ENCODE measurements at regions not wholly inside any gene's neighbourhood (a gene's known extent, or its start where the extent isn't known, plus 50 kb on each side); places are given as distances from the start of the nearest gene placed in this dataset.

- DNase-seq, result no peak
Observed at GRCh38 chr6:11925805-11926204, 86.3 kb upstream of the HIVEP1 start.

DNA sequence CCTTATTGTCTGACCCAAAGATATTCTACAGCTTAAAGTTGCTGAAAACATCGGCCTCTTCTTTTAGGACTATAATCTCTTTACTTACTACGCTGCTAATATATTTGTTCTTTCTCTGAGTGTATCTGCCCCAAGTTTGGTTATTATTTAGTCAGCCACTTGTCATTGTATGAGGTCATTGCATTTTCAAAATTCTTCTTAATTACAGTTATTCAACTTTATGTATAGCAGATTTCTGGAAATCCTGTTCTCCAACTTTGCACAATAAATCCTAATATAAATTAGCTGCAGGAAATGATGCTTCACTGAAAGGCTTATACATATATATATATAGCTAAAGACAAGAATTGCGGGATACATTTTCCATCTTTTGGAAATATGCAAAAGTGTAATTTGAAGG lies 88.5 kb upstream of the HIVEP1 start:
- no peak for DNase-seq

GRCh38 chr6:11922901-11923300 lies 89.2 kb upstream of the HIVEP1 start:
- DNase-seq, result no peak

DNA sequence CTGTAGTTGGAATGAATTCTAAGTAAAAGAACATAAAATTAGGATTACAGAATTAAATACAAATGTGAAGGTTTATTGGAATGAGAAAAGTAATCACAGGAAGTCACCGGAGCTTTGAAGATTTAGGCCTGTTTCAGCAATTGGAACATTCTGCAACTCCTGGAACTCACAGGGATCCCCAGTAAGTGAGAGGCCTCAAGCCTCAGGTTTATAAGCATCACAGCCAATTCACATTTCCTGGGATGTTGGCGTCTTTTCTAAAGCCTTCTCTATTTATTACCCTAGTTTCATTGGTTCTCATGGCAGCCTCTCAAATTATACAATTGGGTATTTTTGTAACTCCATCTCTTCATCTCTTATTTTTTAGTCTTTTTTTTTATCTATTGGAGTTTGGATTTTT lies 90.4 kb upstream of the HIVEP1 start:
- DNase-seq, result no peak

DNA sequence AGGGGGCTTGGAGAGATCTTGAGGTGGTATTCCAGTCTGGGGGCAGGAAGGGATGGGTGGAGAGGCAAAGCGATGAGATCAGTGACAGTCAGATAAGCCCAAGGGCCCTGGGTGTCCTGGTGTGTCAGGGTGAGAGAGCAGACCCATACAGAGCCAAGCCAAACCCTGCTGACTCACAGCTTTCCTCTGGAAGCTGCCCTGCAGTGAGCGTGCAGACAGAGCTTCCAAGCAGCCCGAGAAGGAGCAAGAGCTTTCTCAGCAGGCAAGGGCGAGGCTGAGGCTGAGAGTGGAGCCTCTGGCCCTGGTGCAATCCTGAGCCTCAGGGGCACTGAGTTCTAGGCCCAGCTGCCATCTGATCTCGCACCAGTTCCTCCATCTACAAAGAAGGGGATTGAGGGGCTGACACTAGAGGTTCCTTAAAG lies 91.1 kb upstream of the HIVEP1 start:
- no peak for DNase-seq

- DNase-seq, result no peak
Observed at GRCh38 chr6:11920566-11920965, 91.5 kb upstream of the HIVEP1 start.

DNA sequence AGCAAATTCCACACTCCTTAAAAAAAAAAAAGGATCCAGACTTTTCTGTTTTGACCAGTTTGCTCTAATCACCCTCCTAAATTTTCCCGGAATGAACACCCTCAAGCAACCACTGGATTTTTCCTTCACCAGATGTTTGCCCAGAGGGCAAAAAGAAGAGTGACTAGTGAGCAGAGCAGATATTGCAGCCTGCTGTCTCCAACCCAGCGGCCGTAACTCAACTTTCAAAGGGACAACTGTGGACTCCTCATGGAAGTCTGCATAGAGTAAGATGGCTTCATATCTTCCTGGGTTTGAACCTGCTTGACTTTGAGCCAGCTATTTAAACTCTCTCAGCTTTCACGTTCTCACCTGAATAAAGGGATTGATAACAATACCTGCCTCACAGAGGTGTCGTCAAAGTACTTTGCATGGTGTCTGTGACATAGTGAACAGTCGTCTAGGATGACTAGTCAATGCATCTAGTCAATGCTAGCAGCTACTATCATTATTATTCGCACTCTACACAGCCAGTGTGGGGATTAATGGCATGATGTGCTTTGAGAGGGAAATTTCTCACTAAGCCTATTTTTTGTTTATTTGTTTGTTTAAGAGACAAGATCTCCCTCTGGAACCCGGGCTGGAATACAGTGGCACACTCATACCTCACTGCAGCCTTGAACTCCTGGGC lies 92.2 kb upstream of the HIVEP1 start:
- DNase-seq, result no peak

GRCh38 chr6:11918739-11919605 lies 93.1 kb upstream of the HIVEP1 start:
- DNase-seq, result no peak

DNA sequence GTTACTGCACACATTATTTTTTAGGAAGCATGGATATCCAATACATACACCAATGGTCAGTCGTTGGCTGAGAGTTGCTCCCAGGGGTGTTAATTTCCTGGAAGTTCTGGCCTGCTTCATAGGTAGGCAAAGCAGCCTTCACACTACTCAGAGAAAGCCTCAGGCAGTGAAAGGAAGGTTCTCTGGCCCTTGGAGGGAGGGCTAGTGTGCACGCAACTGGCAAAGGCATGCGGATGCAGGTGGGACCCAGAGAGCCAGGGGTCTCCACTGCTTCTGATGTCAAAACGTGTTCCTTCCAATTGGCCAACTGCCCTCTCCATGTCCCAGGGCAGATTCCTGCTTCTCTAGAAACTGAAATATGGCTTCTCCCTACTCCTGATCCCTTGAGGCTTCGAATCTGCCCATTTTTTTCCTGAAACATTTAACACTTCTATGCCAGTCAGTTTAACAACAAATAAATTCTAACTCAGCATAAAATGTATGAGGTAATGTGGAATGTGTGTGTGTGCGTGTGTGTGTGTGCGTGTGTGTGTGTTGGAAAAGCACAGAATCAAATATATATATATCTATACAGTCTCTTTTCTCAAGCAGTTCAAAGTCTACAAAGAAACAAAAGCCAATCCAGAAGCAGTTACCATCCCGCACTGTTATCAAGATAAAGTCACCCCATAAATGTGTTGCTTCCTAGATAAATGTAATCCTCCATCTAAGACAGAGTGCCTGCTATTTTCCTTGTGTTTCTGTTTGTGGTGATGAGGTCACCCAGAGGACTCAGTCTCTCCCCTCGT lies 94.0 kb upstream of the HIVEP1 start:
- DNase-seq, result peak; percentile 32

DNA sequence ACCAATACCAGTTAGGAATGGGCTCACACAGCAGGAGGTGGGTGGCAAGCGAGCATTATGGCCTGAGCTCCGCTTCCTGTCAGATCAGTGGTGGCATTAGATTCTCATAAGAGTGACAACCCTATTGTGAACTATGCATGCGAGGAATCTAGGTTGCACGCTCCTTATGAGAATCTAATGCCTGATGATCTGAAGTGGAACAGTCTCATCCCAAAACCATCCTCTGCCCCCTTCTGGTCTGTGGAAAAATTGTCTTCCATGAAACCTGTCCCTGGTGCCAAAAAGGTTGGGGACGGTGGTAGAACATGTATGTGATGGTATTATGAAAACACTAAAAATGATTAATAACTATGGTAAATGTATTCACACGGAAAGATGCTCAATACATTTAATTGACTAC lies 99.7 kb upstream of the HIVEP1 start:
- DNase-seq, result no peak

DNA sequence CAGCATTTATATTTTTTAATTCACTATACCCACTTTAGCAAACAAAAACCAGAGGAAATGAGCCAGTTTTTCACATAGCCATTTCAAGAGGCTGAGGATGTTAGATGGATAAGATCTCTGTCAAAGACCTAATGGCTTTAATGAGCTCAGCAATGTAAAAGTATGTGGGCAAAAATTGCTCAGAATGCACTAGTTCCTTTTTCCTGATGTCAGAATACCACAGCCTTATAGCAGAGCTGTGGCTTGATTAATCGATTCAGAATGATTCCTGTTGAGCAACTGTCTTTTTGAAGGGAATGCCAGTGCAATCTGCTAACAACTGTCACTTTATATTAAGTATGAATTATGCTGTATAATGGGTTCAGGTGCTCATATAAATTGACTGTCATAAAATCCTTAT lies 100.6 kb upstream of the HIVEP1 start:
- no peak for DNase-seq

DNA sequence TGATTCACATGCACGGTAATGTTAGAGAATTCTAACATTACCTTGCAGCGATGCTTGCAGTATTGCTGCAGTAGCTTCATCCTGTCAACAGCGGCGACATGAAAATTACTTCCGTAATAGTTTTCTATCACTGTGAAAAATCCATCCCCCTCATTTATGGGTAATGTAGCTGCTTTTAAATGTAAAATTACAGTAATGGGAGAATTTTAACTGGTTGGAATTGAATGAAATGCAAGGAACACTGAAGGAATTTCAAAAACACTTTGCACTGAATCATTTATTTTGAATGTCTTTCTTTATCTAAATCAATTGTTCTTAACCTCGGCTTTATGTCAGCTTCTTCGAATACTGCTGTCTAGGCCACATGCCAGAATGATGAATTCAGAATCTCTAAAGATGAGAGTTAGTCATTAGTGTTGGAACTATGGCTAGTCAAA lies 102.4 kb upstream of the HIVEP1 start:
- no peak for DNase-seq

GRCh38 chr6:11908436-11909105 lies 103.5 kb upstream of the HIVEP1 start:
- DNase-seq, result no peak

DNA sequence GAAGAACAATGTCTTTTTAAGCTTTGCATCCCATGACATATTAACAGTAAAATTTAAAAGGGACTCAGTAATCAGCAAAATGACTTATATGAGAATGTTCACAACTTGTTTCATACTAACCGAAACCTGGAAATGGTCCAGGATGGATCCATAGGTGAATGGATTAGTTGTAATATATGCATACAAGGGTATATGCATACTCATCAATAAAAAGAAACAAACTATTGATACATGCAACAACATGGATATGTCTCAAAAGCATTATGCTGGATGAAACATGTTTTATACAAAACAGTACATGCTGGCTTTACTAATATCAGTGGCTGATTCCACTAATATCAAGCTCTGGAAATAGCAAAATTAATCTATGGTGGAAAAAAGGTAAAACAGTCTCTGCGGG lies 108.5 kb upstream of the HIVEP1 start:
- DNase-seq, result no peak

DNA sequence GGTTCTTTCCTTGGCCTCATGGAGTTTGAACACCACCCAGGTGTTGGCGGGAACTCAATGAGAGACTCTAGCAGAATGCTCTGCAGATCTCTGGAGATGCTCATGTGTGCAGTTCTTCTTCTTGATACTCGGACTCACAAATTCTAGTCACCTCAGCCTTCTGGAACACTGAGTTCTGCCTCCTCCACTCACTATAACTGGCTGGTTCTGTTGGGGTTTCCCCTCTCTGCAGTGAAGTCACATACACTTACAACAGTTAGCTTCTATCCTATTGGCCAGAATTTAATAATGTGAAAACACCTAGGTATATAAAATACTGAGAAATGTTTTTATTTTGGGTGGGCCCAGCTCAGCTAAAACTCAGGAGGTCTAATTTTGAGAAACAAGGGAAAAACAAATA lies 109.6 kb upstream of the HIVEP1 start:
- no peak for DNase-seq

DNA sequence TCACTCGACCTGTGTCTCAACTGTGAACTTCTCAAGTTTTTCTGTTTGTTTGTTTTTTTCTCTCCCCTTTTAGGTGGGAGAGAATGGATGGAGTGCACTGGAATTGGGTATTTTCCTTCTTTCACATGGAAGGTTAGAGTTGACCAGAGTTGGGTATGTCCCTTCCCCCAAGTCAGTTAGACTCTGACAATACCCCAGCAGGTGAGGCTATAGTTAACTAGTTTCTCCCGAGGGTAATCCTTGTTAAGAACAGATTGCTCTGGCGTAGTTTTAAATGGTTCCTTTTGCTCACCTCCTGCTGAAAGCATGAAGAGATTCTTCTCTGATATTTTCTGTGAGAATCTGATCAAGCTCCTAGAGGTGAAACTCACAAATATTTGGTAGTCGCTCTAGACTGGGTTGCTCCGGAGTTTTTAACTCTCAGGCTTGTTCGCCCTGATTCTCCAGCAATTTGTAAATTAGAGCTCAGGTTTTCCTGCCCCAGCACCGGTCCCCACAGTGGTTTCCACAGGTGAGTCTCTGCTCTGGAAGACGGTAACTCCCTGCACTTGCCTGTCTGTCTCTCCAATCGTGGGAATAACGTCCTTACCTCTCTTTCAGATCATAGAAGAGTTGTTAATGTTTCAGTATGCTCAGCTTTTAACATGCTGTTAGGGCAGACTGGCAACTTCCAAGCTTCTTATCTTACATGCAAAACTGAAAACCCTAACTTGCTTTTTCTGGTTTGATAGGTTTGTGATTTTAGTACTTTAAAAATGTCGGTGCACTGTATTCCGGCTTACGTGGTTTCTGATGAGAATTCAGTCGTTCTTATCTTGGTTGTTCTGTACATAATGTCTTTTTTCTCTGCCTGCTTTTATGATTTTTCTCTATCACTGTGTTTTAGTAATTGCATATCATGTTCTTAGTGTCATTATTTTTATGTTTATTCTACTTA lies 111.2 kb upstream of the HIVEP1 start:
- DNase-seq, result no peak

DNA sequence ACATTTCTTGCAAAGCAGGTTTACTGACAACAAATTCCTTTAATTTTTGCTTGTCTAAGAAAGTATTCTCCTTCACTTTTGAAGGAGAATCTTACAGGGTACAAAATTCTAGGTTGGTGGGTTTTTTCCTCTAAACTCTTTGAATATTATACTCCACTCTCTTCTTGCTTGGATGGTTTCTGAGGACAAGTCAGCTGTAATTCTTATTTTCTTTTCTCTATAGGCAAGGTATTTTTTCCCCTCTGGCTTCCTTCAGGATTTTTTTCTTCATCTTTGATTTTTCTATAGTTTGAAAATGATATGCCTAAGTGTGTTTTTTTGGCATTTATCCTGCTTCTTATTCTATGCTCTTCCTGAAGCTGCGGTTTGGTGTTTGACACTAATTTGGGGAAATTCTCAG lies 112.5 kb upstream of the HIVEP1 start:
- DNase-seq, result no peak

- no peak for DNase-seq
Observed at GRCh38 chr6:11894212-11894611, 115.6 kb upstream of the ADTRP start.

- DNase-seq, result no peak
Observed at GRCh38 chr6:11891547-11891946, 112.9 kb upstream of the ADTRP start.

DNA sequence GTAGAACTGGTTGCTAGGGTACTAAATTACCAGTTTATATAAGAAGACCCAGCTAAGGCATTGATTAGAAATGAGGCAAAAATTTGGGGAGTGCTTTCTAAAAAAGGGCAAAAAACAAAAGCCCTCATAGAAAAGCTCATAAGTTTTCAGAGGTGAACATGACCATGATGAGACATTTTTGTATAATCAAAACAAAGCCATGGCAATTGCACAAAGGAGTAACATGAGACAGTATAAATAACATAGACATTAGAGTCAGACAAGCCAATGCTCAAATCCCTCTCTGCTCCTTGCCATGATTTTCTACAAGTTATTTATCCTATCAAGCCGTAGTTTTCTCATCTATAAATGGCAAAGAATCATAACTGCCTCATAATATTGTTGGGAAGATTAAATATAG lies 112.2 kb upstream of the ADTRP start:
- DNase-seq, result no peak

GRCh38 chr6:11890209-11890608 lies 111.6 kb upstream of the ADTRP start:
- no peak for DNase-seq

Data from right kidney (tissue), 1 donor.